Vagina (tissue), 2 donors: ENCODE measurements at regions not wholly inside any gene's neighbourhood (a gene's known extent, or its start where the extent isn't known, plus 50 kb on each side); places are given as distances from the start of the nearest gene placed in this dataset.

Experiments
- DNase-seq, 2 donors: peaks; one replicate each; pipeline ENCODE4 v3.0.0-alpha.2; 2017; ENCODE audit errors: extremely low spot score in 2 of 2
- H3K27ac ChIP-seq: fragments of 200-600 bp; sonication (generic); one replicate; pipeline ENCODE4 v1.5.1; 2019
- H3K27me3 ChIP-seq: fragments of 200-600 bp; sonication (generic); one replicate; pipeline ENCODE4 v1.5.1; 2019
- H3K36me3 ChIP-seq, 2 donors: fragments of 200-600 bp; sonication (generic); one replicate each; pipeline ENCODE4 v1.5.1; 2017 to 2019
- H3K4me1 ChIP-seq: fragments of 200-600 bp; sonication (generic); one replicate; pipeline ENCODE4 v1.5.1; 2019
- H3K4me3 ChIP-seq, 2 donors: fragments of 200-600 bp; sonication (generic); 1 replicate in 1 of 2; 2 replicates in 1 of 2; pipeline ENCODE4 v1.5.1; 2016 to 2019
- H3K9me3 ChIP-seq: fragments of 200-600 bp; sonication (generic); one replicate; pipeline ENCODE4 v1.5.1; 2019
- CTCF ChIP-seq, 3 experiments: fragments of 450-650 bp in 2 of 3; fragments of 200-600 bp in 1 of 3; sonication (generic) in 1 of 3; IDR thresholded peaks; one replicate each; pipeline ENCODE4 v1.5.1; 2017 to 2019; ENCODE audit warnings: antibody characterized with exemption in 3 of 3, mild to moderate bottlenecking in 2 of 3, moderate library complexity in 2 of 3
- POLR2A ChIP-seq, 2 donors: fragments of 450-650 bp; IDR thresholded peaks; one replicate each; pipeline ENCODE4 v1.6.1; 2017; ENCODE audit warnings: antibody characterized with exemption in 2 of 2, mild to moderate bottlenecking in 2 of 2, moderate library complexity in 2 of 2
- POLR2AphosphoS5 ChIP-seq, 2 donors: sonication (generic); formaldehyde crosslinking; IDR thresholded peaks; one replicate each; pipeline ENCODE4 v1.9.0; 2017; ENCODE audit warnings: antibody characterized with exemption in 2 of 2, mild to moderate bottlenecking in 2 of 2, low read depth in 1 of 2; ENCODE audit not compliant: insufficient read depth in 1 of 2
- intact Hi-C: fragments of 100-400 bp; cut with DNase I; formaldehyde crosslinking; loops from one replicate; pipeline ENCODE4 v1.15.1; 2023

- Histone ChIP-seq H3K4me3 (no peak overlapping the region), H3K27ac (no peak overlapping the region), H3K36me3 (no peaks in the 10 kb centered on the region), H3K4me1 (no peaks in the 10 kb centered on the region), H3K9me3 (no peaks in the 10 kb centered on the region), H3K27me3 (no peaks in the 10 kb centered on the region)
- TF ChIP-seq CTCF (IDR thresholded peaks at IDR 0.05) (no peak), POLR2AphosphoS5 (IDR thresholded peaks at IDR 0.05; ENCODE audit: insufficient read depth in 1 of 2, low read depth in 1 of 2) (no peak), POLR2A (IDR thresholded peaks at IDR 0.05) (no peak)
- no peak for DNase-seq
- intact Hi-C loops, result no loop called here
These were observed 120.0 kb upstream of the TAB2 start for GRCh38 chr6:149197482-149197881.

GRCh38 chr6:149198265-149198664 lies 119.2 kb upstream of the TAB2 start:
- intact Hi-C loops, result no loop called here
- Histone ChIP-seq H3K27me3 (no peaks in the 10 kb centered on the region), H3K4me3 (no peak overlapping the region), H3K36me3 (no peaks in the 10 kb centered on the region), H3K27ac (no peak overlapping the region), H3K4me1 (no peaks in the 10 kb centered on the region), H3K9me3 (no peaks in the 10 kb centered on the region)
- no peak for DNase-seq
- TF ChIP-seq POLR2AphosphoS5 (IDR thresholded peaks at IDR 0.05; ENCODE audit: insufficient read depth in 1 of 2, low read depth in 1 of 2) (no peak), CTCF (IDR thresholded peaks at IDR 0.05) (no peak), POLR2A (IDR thresholded peaks at IDR 0.05) (no peak)

DNA sequence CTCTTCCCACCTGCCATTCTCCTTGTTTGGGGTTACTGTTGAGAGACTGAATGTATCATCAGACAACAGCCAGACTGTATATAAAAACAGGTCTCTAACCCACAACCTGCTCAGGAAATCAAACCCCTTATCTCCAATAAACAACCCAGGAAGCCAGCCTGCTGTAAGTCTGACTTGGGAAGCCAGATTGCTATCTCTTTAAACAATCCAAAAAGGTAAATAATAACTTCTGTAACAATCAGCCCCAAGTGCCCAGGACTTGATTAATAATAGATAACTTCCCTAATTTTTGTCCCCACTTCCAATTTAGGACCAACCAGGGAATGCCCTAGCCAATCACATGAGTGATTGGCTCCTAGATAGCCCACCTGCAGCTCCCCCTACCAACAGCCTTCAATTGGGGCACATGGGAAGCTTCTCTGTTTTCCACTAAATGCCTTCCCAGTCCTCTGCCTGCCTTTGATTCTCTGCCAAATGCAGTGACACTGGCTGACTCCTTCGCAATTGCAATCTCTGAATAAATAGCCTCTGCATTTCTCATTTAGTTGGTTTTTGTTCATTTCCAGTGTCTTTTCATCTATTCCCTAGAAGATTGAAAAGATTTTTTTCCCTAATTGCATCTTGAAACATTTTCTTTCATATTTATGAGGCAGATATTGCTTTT lies 117.1 kb upstream of the TAB2 start:
- Histone ChIP-seq H3K36me3 (no peaks in the 10 kb centered on the region), H3K4me1 (no peaks in the 10 kb centered on the region), H3K27ac (no peak overlapping the region), H3K9me3 (no peaks in the 10 kb centered on the region), H3K4me3 (no peak overlapping the region), H3K27me3 (no peaks in the 10 kb centered on the region)
- no peak for TF ChIP-seq POLR2AphosphoS5 (IDR thresholded peaks at IDR 0.05; ENCODE audit: insufficient read depth in 1 of 2, low read depth in 1 of 2)
- no peak for TF ChIP-seq POLR2A (IDR thresholded peaks at IDR 0.05)
- no peak for TF ChIP-seq CTCF (IDR thresholded peaks at IDR 0.05)
- no peak for DNase-seq
- intact Hi-C loops, result no loop called here

- Histone ChIP-seq H3K9me3 (no peaks in the 10 kb centered on the region), H3K4me3 (no peak overlapping the region), H3K36me3 (no peaks in the 10 kb centered on the region), H3K27me3 (no peaks in the 10 kb centered on the region), H3K27ac (no peak overlapping the region), H3K4me1 (no peaks in the 10 kb centered on the region)
- TF ChIP-seq POLR2A (IDR thresholded peaks at IDR 0.05) (no peak), CTCF (IDR thresholded peaks at IDR 0.05) (no peak)
- intact Hi-C loops, result no loop called here
- no peak for DNase-seq
These were observed 116.3 kb upstream of the TAB2 start for GRCh38 chr6:149201068-149201655.

DNA sequence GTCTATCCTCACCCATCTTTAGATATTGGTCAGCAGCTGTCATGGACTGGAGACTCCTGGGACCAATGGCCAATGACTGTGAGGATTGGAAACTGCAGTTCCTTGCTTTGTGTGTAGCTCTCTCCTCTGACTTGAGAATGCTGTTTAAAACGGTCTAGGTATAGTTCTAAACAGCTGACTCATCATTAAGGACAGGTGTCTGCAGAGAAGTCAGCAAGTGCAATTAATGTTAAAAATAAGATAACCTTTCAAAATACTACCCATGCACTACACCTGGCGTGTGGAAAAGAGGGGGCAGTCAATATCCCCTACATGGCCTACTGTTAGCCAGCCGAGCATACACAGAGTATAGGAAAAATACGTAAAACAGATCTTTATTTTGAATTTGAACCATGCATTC lies 115.4 kb upstream of the TAB2 start:
- Histone ChIP-seq H3K4me1 (no peaks in the 10 kb centered on the region), H3K36me3 (no peaks in the 10 kb centered on the region), H3K4me3 (no peak overlapping the region), H3K27me3 (no peaks in the 10 kb centered on the region), H3K27ac (no peak overlapping the region), H3K9me3 (no peaks in the 10 kb centered on the region)
- no peak for TF ChIP-seq POLR2A (IDR thresholded peaks at IDR 0.05)
- TF ChIP-seq POLR2AphosphoS5 (IDR thresholded peaks at IDR 0.05; ENCODE audit: insufficient read depth in 1 of 2, low read depth in 1 of 2), result no peak
- TF ChIP-seq CTCF (IDR thresholded peaks at IDR 0.05), result no peak
- intact Hi-C loops, result no loop called here
- no peak for DNase-seq
